Neural progenitor cell (in vitro differentiated cells): ENCODE measurements at regions not wholly inside any gene's neighbourhood (a gene's known extent, or its start where the extent isn't known, plus 50 kb on each side); places are given as distances from the start of the nearest gene placed in this dataset.

Experiments used
- EZH2 ChIP-seq: fragments of 200-600 bp; sonication (generic); IDR thresholded peaks from 2 replicates; pipeline ENCODE4 v1.6.1; 2017; ENCODE audit warnings: antibody characterized with exemption, mild to moderate bottlenecking, moderate library complexity
- EZH2phosphoT487 ChIP-seq: fragments of 200-600 bp; sonication (generic); IDR thresholded peaks from 2 replicates; pipeline ENCODE4 v1.6.1; 2017; ENCODE audit warnings: antibody characterized with exemption
- TF ChIP-seq, protein P1 (sequence below): fragments of 200-600 bp; sonication (generic); IDR thresholded peaks from 2 replicates; pipeline ENCODE4 v1.5.1; 2017; ENCODE audit warnings: antibody characterized with exemption, mild to moderate bottlenecking

DNA sequence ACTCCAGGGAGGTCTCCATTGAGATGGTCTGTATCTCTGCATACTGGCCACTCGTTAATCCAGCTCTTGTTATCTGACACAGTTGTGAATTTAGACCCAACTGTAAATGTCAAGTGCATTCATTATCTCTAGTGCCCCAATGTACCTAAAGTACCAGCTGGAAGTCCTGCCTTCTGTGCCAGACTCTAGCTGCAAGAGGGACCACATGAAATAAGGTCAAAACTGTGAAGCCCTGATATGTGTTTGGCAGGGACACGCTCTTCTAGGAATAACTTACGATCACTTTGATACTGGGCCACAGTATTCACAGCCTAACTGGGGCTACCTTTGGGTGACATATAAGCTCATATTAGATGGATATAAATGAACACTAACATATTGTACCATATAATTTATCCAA is 268.5 kb downstream of the LRIG3 start:
- TF ChIP-seq, protein P1, sequence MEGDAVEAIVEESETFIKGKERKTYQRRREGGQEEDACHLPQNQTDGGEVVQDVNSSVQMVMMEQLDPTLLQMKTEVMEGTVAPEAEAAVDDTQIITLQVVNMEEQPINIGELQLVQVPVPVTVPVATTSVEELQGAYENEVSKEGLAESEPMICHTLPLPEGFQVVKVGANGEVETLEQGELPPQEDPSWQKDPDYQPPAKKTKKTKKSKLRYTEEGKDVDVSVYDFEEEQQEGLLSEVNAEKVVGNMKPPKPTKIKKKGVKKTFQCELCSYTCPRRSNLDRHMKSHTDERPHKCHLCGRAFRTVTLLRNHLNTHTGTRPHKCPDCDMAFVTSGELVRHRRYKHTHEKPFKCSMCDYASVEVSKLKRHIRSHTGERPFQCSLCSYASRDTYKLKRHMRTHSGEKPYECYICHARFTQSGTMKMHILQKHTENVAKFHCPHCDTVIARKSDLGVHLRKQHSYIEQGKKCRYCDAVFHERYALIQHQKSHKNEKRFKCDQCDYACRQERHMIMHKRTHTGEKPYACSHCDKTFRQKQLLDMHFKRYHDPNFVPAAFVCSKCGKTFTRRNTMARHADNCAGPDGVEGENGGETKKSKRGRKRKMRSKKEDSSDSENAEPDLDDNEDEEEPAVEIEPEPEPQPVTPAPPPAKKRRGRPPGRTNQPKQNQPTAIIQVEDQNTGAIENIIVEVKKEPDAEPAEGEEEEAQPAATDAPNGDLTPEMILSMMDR, result no peak
- no peak for TF ChIP-seq EZH2phosphoT487
- no peak for TF ChIP-seq EZH2
